Kidney epithelial cell (primary cell): ENCODE measurements at regions not wholly inside any gene's neighbourhood (a gene's known extent, or its start where the extent isn't known, plus 50 kb on each side); places are given as distances from the start of the nearest gene placed in this dataset.

ENCODE experiments used
- DNase-seq: peaks from one replicate; pipeline ENCODE4 v3.0.0-alpha.2; 2010; ENCODE audit warnings: low read depth
- H3K27me3 ChIP-seq: 2 replicates; pipeline ENCODE4 v1.6.0; 2011; ENCODE audit warnings: low read length; ENCODE audit not compliant: control insufficient read depth, insufficient read depth
- H3K36me3 ChIP-seq: 2 replicates; pipeline ENCODE4 v1.5.1; 2011; ENCODE audit warnings: low read length; ENCODE audit not compliant: control insufficient read depth, insufficient read depth
- H3K4me3 ChIP-seq: 2 replicates; pipeline ENCODE4 v1.5.1; 2011; ENCODE audit warnings: low read depth, mild to moderate bottlenecking, control low read depth, low read length
- TF ChIP-seq, protein P1 (sequence below): IDR thresholded peaks from 2 replicates; pipeline ENCODE4 v1.5.1; 2011; ENCODE audit warnings: mild to moderate bottlenecking, moderate library complexity, low read length, control low read depth, inconsistent platforms; ENCODE audit not compliant: insufficient read depth, poor library complexity, severe bottlenecking

DNA sequence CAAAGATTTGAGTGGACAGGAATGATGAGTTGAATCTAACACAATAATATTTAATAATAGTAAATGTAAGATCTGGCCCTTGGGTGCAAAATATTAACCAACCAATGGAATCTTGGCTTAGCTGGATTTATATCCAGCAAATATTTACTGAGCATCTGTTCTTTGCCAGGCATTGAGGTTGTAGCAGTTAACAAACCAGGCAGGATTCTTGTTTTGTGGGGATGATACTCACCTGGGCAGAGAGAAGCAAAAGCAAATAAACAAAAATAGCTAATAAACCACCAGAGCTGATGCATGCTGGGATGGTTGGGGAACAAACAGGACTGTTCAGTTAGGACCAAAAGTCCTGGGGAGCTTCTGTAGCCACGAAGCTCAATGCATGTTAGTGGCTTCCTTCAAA is 84.1 kb upstream of the CDH13 start:
- DNase-seq = no peak
- Histone ChIP-seq H3K27me3 (peaks cover 4% of the 10 kb centered on the region), H3K36me3 (no peaks in the 10 kb centered on the region), H3K4me3 (no peak overlapping the region)
- TF ChIP-seq, protein P1, sequence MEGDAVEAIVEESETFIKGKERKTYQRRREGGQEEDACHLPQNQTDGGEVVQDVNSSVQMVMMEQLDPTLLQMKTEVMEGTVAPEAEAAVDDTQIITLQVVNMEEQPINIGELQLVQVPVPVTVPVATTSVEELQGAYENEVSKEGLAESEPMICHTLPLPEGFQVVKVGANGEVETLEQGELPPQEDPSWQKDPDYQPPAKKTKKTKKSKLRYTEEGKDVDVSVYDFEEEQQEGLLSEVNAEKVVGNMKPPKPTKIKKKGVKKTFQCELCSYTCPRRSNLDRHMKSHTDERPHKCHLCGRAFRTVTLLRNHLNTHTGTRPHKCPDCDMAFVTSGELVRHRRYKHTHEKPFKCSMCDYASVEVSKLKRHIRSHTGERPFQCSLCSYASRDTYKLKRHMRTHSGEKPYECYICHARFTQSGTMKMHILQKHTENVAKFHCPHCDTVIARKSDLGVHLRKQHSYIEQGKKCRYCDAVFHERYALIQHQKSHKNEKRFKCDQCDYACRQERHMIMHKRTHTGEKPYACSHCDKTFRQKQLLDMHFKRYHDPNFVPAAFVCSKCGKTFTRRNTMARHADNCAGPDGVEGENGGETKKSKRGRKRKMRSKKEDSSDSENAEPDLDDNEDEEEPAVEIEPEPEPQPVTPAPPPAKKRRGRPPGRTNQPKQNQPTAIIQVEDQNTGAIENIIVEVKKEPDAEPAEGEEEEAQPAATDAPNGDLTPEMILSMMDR = no peak

DNA sequence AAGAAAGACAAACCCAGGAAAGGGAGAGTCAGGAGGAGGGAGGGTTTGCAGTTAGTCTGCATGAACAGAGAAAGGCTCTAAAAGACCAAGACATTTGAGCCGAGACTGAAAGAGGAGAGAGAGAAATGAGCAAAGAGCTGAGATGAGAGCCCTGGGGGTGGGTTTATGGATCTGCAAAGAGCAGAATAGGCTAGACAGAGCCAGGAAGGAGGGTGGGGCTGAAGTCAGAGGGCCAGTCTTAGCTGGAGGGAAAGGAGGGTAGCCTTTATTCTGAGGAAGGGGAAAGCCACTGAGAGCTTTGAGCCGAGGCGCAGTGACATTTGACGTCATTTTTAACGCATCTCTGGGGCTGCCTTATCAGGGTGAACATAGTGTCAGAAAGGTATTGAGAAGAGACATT is 85.7 kb upstream of the CDH13 start:
- Histone ChIP-seq H3K4me3 (no peak overlapping the region), H3K36me3 (no peaks in the 10 kb centered on the region), H3K27me3 (peaks cover 4% of the 10 kb centered on the region)
- TF ChIP-seq, protein P1 = no peak
- no peak for DNase-seq

DNA sequence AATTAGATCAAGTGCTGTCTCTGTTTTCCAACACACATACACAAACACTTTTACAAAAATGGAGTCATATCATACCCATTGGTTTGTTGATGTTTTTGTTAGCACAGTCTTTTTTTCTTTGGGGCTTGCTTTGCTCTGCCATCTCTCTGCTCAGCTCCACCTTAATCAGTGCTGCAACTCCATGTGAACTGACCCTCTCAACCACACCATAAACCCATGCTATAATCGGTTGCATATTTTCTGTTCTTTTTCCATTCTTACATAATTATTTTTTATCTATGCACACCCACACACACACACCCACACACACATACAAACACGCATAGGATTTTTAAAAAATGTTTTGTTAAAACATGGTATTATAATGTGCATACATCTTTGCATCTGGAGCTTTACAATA is 91.0 kb upstream of the CDH13 start:
- no peaks in the 10 kb centered on the region for H3K36me3 ChIP-seq
- H3K4me3 ChIP-seq = no peak overlapping the region
- TF ChIP-seq, protein P1 = no peak
- no peak for DNase-seq
- H3K27me3 ChIP-seq = no peaks in the 10 kb centered on the region

DNA sequence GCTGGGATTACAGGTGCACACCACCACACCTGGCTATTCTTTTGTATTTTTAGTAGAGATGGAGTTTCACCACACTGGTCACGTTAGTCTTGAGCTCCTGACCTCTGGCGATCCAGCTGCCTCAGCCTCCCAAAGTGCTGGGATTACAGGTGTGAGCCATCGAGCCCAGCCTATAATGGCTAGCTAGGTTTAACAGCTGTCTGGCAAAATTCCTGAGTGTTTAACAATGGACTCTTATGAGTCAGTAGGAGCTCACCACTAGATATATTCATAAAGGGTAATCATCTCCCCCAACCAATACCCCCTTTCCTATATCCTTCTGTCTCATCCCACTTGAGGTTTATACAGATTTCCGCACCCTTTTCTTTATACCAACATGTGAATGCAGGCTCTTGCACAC is 91.5 kb upstream of the CDH13 start:
- DNase-seq = no peak
- TF ChIP-seq, protein P1 = no peak
- no peaks in the 10 kb centered on the region for H3K36me3 ChIP-seq
- no peaks in the 10 kb centered on the region for H3K27me3 ChIP-seq
- no peak overlapping the region for H3K4me3 ChIP-seq

DNA sequence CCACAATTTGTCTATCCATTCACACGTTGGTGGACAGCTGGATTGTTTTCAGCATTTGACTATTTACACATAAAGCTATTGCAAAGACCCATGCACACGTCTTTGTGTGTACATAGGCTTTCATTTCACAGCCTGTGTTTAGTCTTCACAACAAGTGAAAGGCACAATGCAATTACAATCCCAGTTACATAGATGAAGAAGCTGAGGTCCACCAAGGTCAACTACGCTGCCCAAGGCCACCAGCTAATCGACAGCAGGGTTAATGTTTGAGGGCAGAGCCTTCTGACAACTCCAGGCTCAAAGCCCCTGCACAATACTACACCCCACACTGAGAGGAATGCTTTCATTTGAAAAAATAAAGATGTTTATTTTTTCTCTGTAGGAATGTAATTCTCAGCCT is 93.6 kb upstream of the CDH13 start:
- no peaks in the 10 kb centered on the region for H3K36me3 ChIP-seq
- no peak for DNase-seq
- TF ChIP-seq, protein P1 = no peak

DNA sequence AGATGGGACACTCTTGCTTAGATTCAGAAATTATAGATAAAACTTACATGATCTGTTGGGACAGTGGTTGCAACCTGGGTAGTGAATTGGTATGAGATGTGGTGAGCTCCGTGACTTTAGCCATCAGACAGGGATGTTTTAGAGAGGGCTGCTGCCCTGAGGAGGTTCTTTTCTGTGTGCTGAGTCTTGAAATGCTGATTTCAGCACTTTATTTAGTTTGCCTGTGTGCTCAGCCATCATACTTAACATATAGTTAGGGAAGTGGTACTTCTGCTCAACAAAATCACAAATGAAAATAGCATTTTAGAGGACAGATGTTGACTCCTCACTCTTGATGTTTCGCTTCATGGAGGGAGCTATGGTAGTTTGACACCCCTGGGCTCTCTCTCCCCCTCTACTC is 95.9 kb upstream of the CDH13 start:
- TF ChIP-seq, protein P1 = no peak
- no peak overlapping the region for H3K4me3 ChIP-seq
- no peaks in the 10 kb centered on the region for H3K36me3 ChIP-seq
- no peaks in the 10 kb centered on the region for H3K27me3 ChIP-seq
- DNase-seq = no peak

More for the DNA sequence above, 93.6 kb upstream of the CDH13 start:
- no peak overlapping the region for H3K4me3 ChIP-seq
- H3K27me3 ChIP-seq = no peaks in the 10 kb centered on the region
